H1 (cell line): ENCODE measurements at regions not wholly inside any gene's neighbourhood (a gene's known extent, or its start where the extent isn't known, plus 50 kb on each side); places are given as distances from the start of the nearest gene placed in this dataset.

Source experiments
- KDM5A ChIP-seq: fragments of 200-600 bp; IDR thresholded peaks from 2 replicates; pipeline ENCODE4 v1.7.1; 2012; ENCODE audit warnings: mild to moderate bottlenecking, low read length, inconsistent platforms, mixed read lengths

GRCh38 chr2:7634409-7634808 lies 717.2 kb downstream of the RNF144A start (continued):
- no peak for TF ChIP-seq KDM5A
